NCI-H1694 (cell line): ENCODE measurements at regions not wholly inside any gene's neighbourhood (a gene's known extent, or its start where the extent isn't known, plus 50 kb on each side); places are given as distances from the start of the nearest gene placed in this dataset.

ENCODE experiments used
- DNase-seq: peaks from one replicate; lab custom pipeline; 2025; lab: John Stamatoyannopoulos, UW

GRCh38 chr9:89793551-89793950 lies 188.7 kb downstream of the GADD45G start:
- DNase-seq = no peak

GRCh38 chr9:89794918-89795317 lies 190.1 kb downstream of the GADD45G start:
- DNase-seq = no peak

- no peak for DNase-seq
Observed at GRCh38 chr9:89795538-89796195, 190.9 kb downstream of the GADD45G start.

- no peak for DNase-seq
Observed at GRCh38 chr9:89796606-89797005, 191.8 kb downstream of the GADD45G start.

GRCh38 chr9:89797255-89797654 lies 192.4 kb downstream of the GADD45G start:
- DNase-seq = no peak

GRCh38 chr9:89797937-89798455 lies 193.2 kb downstream of the GADD45G start:
- DNase-seq = no peak

- no peak for DNase-seq
Observed at GRCh38 chr9:89798547-89799120, 193.8 kb downstream of the GADD45G start.

- no peak for DNase-seq
Observed at GRCh38 chr9:89799221-89799620, 194.4 kb downstream of the GADD45G start.

- DNase-seq = no peak
Observed at GRCh38 chr9:89799766-89800165, 195.0 kb downstream of the GADD45G start.

- no peak for DNase-seq
Observed at GRCh38 chr9:89801341-89801740, 196.5 kb downstream of the GADD45G start.

- DNase-seq = no peak
Observed at GRCh38 chr9:89801742-89802670, 197.2 kb downstream of the GADD45G start.

- no peak for DNase-seq
Observed at GRCh38 chr9:89802781-89803355, 198.1 kb downstream of the GADD45G start.

- no peak for DNase-seq
Observed at GRCh38 chr9:89803403-89803802, 198.6 kb downstream of the GADD45G start.

GRCh38 chr9:89804766-89805531 lies 200.1 kb downstream of the GADD45G start:
- no peak for DNase-seq

- no peak for DNase-seq
Observed at GRCh38 chr9:89805571-89806292, 200.9 kb downstream of the GADD45G start.

GRCh38 chr9:89806371-89807100 lies 201.7 kb downstream of the GADD45G start:
- no peak for DNase-seq

- no peak for DNase-seq
Observed at GRCh38 chr9:89807101-89807395, 202.2 kb downstream of the GADD45G start.

- no peak for DNase-seq
Observed at GRCh38 chr9:89807682-89808075, 202.9 kb downstream of the GADD45G start.

- DNase-seq = no peak
Observed at GRCh38 chr9:89808076-89808755, 203.4 kb downstream of the GADD45G start.

- no peak for DNase-seq
Observed at GRCh38 chr9:89808756-89809181, 204.0 kb downstream of the GADD45G start.
